ENCODE measurements at regions not wholly inside any gene's neighbourhood (a gene's known extent, or its start where the extent isn't known, plus 50 kb on each side); places are given as distances from the start of the nearest gene placed in this dataset.

DNA sequence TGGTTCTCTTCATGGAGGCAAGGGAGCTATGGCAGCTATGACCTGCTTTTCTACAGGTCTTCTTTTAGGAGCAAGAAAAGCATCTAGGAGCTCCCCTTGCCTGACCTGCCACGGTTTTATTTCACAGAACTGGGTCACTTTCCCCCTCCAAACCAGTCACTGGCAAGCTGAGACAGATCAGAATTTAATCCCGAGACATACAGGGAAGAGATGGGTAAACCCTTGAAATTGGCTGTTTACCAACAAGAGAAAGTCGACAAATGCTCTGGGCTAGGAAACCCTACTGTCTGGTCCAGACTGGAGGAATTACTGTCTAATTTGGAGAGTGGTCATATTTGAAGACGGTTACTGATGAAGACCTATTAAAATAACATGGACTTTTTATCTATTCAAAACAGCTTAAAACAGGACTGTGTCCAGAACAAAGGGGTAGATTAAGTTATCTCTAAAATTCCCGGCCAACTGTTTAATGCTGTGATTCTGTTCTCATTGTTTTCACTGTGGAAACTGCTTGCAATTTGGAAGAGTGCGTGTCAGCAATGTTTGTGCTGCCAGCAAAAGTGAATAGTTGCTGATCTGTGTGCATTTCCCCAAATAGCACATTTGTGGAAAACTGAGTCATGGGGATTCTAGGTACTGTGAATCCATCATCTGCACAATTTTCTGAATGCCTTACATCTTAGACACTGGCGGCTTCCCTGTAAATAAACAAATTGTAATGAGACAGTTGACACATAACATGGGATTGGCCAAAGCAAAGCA, 73.4 kb upstream of the EEA1 start:
- no peak overlapping the region for H3K27ac ChIP-seq
- no peaks in the 10 kb centered on the region for H3K36me3 ChIP-seq
- no peaks in the 10 kb centered on the region for H3K27me3 ChIP-seq
- TF ChIP-seq, protein P1, sequence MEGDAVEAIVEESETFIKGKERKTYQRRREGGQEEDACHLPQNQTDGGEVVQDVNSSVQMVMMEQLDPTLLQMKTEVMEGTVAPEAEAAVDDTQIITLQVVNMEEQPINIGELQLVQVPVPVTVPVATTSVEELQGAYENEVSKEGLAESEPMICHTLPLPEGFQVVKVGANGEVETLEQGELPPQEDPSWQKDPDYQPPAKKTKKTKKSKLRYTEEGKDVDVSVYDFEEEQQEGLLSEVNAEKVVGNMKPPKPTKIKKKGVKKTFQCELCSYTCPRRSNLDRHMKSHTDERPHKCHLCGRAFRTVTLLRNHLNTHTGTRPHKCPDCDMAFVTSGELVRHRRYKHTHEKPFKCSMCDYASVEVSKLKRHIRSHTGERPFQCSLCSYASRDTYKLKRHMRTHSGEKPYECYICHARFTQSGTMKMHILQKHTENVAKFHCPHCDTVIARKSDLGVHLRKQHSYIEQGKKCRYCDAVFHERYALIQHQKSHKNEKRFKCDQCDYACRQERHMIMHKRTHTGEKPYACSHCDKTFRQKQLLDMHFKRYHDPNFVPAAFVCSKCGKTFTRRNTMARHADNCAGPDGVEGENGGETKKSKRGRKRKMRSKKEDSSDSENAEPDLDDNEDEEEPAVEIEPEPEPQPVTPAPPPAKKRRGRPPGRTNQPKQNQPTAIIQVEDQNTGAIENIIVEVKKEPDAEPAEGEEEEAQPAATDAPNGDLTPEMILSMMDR (IDR thresholded peaks at IDR 0.05): no peak
- no peak for TF ChIP-seq POLR2A (IDR thresholded peaks at IDR 0.05)
- intact Hi-C loops (cut with DNase I; ENCODE audit: low total_unique reads): no loop called here
- H3K4me1 ChIP-seq: no peaks in the 10 kb centered on the region
- no peak for DNase-seq
- H3K9me3 ChIP-seq: no peaks in the 10 kb centered on the region
- H3K4me3 ChIP-seq: no peak overlapping the region

DNA sequence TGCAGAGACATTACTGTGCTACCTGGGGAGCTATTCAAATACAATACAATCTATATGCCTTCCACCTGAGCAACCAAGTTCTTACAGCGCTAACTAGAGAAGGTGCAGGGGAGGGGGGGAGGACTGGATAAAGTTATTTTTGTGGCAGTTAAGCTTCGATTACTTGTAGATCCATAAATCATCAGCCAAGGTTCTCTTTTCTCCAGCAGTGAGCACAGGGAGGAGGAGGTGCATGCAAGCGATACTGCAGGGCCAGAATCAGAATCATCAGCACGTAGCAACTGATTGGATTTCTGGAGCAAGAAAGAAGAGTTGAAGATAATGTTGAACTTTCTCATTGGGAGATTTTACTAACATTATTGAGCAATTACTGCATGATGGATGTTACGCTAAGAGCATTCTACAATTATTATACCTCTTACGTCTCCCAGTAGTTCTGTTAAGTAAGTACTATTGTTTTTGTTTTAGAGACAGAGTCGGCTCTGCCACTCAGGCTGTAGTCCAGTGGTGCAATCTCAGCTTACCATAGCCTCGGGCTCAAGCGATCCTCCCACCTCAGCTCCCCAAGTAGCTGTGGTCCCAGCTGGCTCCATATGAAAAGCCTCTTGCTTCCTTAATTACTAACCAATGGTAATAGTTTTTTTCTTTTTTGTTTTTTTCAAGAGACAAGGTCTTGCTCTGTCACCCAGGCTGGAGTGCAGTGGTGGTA, 74.6 kb upstream of the EEA1 start:
- Histone ChIP-seq H3K4me1 (no peaks in the 10 kb centered on the region), H3K27ac (no peak overlapping the region), H3K9me3 (no peaks in the 10 kb centered on the region), H3K27me3 (no peaks in the 10 kb centered on the region), H3K36me3 (no peaks in the 10 kb centered on the region), H3K4me3 (no peak overlapping the region)
- no peak for TF ChIP-seq POLR2A (IDR thresholded peaks at IDR 0.05)
- TF ChIP-seq, protein P1 (IDR thresholded peaks at IDR 0.05): no peak
- no peak for DNase-seq
- intact Hi-C loops (cut with DNase I; ENCODE audit: low total_unique reads): no loop called here

DNA sequence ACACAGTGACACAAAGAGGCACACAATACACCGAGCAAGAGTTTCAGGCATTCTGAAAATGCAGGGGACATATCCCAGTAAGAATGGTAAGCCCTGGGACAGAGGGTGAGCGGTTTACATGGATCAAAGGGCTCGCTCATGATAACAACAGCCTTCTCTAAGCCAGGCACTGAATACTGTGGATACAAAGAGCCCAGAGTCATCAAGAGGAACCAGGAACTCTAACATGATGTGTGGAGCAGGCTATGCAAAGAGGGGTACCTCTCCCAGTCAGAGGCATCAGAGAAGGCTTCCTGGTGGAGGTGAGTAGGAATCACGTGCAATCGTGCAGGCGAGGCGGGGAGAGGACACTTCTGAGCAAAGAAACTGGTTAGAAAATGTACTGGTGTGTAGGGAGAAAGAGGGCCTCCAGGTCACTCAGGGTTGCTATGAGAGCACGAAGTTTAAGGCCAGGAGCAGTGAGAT, 76.9 kb upstream of the EEA1 start:
- Histone ChIP-seq H3K27me3 (no peaks in the 10 kb centered on the region), H3K9me3 (no peaks in the 10 kb centered on the region), H3K27ac (no peak overlapping the region), H3K4me3 (no peak overlapping the region), H3K4me1 (no peaks in the 10 kb centered on the region), H3K36me3 (no peaks in the 10 kb centered on the region)
- TF ChIP-seq, protein P1 (IDR thresholded peaks at IDR 0.05): no peak
- no peak for TF ChIP-seq POLR2A (IDR thresholded peaks at IDR 0.05)
- no peak for DNase-seq
- intact Hi-C loops (cut with DNase I; ENCODE audit: low total_unique reads): no loop called here

DNA sequence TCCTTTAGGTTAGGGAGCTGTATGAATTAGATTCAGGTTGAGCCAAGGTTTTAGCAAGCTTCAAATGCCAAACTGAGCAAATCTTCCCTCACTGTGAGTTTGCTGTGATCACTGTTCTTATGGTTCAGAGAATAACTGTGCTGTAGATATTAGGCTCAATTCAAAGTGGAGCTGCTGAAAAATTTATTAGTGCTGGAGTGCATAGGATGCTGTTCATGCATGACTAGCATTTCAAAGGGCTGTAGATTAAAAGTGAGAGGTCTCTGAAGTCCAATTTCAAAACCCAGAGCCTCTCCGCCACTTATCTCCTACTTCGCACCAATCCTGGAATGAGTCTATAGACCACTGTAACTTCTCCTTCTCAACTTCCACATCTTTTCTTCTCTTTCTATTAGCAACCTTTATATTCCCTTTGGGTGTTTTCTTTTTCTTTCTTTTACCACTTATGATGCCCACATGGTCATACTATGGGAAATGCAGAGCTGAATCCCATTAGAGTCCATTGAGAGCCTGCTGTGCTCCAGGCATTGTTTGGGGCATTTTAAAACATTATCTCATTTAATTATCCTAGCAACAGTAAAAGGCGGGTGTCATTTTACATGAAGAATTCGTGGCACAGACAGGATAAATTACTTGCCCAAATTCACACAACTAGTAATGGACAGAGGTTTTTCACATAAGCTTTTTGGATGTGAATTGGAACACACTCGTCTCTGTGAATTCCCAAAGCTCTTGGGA, 77.5 kb upstream of the EEA1 start:
- Histone ChIP-seq H3K9me3 (no peaks in the 10 kb centered on the region), H3K4me3 (no peak overlapping the region), H3K27me3 (no peaks in the 10 kb centered on the region), H3K27ac (no peak overlapping the region), H3K4me1 (no peaks in the 10 kb centered on the region), H3K36me3 (no peaks in the 10 kb centered on the region)
- no peak for DNase-seq
- intact Hi-C loops (cut with DNase I; ENCODE audit: low total_unique reads): no loop called here
- TF ChIP-seq, protein P1 (IDR thresholded peaks at IDR 0.05): no peak
- TF ChIP-seq POLR2A (IDR thresholded peaks at IDR 0.05): no peak

DNA sequence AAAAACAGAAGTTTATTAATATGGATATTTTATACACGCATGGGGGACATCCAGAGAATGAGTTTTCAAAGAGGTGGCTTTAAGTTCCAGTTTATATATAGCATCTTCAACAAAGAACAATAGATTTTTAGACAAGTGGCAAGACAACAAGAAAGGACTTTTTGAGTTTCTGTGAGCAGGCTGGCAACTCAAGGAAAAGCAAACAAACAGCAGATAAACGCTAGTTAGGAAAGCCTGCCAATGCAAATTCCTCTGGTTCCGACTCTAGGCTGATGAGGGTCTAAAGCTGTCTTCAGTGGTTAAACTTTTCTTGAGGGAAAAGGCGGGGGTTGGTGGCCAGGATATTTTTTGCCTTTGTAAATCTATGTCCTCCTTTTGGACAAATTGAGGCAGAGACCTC, 78.4 kb upstream of the EEA1 start:
- intact Hi-C loops (cut with DNase I; ENCODE audit: low total_unique reads): no loop called here
- no peaks in the 10 kb centered on the region for H3K4me1 ChIP-seq
- H3K27ac ChIP-seq: no peak overlapping the region
- H3K27me3 ChIP-seq: no peaks in the 10 kb centered on the region
- no peak for TF ChIP-seq POLR2A (IDR thresholded peaks at IDR 0.05)
- TF ChIP-seq, protein P1 (IDR thresholded peaks at IDR 0.05): no peak
- H3K36me3 ChIP-seq: no peaks in the 10 kb centered on the region
- no peak for DNase-seq
- no peak overlapping the region for H3K4me3 ChIP-seq
- no peaks in the 10 kb centered on the region for H3K9me3 ChIP-seq

Measured in uterus (tissue), 3 donors.